GM19452 (cell line): ENCODE measurements at regions not wholly inside any gene's neighbourhood (a gene's known extent, or its start where the extent isn't known, plus 50 kb on each side); places are given as distances from the start of the nearest gene placed in this dataset.

Experiments
- ATAC-seq: cut with Tn5 transposase; IDR thresholded peaks from one replicate; pipeline ENCODE4 v1.9.1; 2021; ENCODE audit not compliant: unreplicated experiment

GRCh38 chr1:177356674-177357435 is 186.1 kb downstream of the BRINP2 start:
- no peak for ATAC-seq

GRCh38 chr1:177355575-177355974 is 184.8 kb downstream of the BRINP2 start:
- ATAC-seq, result no peak

DNA sequence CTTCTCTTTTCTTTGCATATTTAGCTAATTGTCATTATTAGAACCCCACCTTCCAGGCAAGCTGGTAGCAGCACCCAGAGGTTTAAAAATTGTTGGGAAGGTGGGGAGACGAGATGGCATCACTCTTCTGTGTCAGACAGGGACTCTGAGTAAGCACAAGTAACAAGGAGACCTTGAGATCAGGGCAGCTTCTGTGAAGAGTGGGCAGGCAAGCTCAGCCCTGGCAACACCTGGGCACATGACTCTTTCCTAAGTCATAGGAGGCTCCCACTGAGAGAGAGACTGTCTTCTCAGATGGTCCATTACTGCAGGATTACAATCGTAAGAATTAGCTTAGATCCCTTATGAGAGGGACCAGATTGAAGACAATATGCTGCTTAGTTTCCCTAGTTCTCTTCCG is 183.5 kb downstream of the BRINP2 start:
- no peak for ATAC-seq

DNA sequence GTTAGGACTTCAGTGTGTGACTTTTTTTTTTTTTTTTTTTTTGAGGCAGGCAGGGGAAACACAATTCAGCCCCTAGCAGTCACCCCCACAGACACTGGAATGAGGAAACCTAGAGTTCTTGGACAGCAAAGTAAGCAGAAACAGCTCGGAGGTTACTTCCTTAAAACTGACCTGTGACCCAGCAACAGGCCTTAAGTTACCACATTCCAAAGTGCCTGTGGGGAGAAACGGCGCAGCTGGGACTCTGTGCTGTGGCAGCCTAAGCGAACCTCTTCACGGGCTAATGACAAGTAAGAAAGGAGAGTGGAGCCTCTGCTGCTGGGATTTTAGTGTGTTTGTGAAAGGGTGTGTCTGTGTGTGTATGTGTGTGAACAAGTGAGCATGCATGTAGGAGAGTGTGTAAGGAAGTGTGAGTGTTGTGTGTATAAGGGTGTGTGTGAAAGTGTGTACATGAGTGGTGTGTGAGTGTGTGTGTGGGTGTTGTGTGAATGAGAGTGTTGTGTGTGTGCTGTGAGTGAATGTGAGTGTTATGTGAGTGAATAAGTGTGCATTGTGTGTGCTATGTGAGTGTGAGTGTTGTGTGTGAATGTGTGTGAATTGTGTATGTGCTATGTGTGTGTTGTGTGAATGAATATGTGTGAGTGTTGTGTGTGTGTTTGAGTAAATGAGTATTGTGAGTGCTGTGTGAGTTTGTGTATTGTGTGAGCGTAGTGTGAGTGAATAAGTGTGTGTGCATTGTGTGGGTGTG is 180.8 kb downstream of the BRINP2 start:
- no peak for ATAC-seq

- no peak for ATAC-seq
These were observed 176.1 kb downstream of the BRINP2 start for GRCh38 chr1:177346790-177347359.

- ATAC-seq, result no peak
These were observed 172.7 kb downstream of the BRINP2 start for GRCh38 chr1:177343445-177343844.

- no peak for ATAC-seq
These were observed 171.0 kb downstream of the BRINP2 start for GRCh38 chr1:177341773-177342172.

DNA sequence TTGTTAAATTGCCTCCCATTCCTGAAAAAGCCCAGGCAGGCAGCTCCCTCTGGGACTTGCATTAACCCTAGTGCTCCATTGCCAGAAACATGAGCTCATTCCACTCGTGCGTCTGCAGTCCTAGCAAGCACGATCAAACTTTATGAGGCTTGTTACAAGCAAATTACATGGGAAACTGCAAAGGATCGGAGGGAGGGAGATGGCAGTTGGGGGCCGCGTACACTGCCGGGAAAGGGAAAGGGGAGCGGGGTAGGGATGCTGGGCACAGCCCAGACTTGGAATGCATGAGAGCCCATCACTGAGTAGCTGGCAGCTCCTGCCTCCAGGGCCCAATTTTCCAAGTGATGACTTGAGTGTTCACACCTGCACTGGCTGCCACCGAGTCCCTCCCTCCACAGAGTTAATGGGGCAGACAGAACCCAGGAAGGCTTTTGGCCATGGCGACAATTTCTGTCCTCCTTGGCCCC is 169.9 kb downstream of the BRINP2 start:
- no peak for ATAC-seq

DNA sequence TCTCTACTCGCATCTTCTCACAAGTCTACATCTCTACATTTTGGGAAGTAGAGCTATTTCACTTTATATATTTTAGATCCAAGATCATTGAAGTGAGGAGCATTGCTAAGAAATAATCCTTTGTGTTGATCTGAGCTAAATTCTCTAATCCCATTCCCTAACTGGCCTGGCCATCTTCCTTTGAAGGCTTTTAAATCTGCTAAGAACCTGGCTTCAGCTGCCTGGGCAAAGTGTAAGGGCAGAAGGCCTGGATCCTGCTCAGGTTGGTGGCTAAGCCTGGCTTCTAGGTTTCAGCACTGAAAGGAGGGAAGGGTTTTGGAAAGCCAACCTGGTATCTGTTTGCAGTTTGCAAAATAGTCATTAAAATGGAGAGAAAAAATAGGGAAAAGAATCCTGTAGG is 167.6 kb downstream of the BRINP2 start:
- no peak for ATAC-seq

GRCh38 chr1:177334903-177335302 is 164.1 kb downstream of the BRINP2 start:
- no peak for ATAC-seq

GRCh38 chr1:177333936-177334595 is 163.3 kb downstream of the BRINP2 start:
- no peak for ATAC-seq
